Skin epidermis (tissue), 12 donors: ENCODE measurements at regions not wholly inside any gene's neighbourhood (a gene's known extent, or its start where the extent isn't known, plus 50 kb on each side); places are given as distances from the start of the nearest gene placed in this dataset.

Experiments used
- H3K27ac ChIP-seq, 21 experiments: fragments of 200-600 bp; sonication (generic) in 11 of 21; one replicate each; pipeline ENCODE4 v1.5.0; 2020; ENCODE audit warnings: mild to moderate bottlenecking in 3 of 21, inconsistent platforms in 2 of 21, moderate library complexity in 2 of 21
- H3K4me3 ChIP-seq, 7 experiments: fragments of 200-600 bp; sonication (generic) in 2 of 7; one replicate each; pipeline ENCODE4 v1.5.0; 2020; ENCODE audit warnings: inconsistent platforms in 2 of 7, mild to moderate bottlenecking in 2 of 7, moderate library complexity in 1 of 7

DNA sequence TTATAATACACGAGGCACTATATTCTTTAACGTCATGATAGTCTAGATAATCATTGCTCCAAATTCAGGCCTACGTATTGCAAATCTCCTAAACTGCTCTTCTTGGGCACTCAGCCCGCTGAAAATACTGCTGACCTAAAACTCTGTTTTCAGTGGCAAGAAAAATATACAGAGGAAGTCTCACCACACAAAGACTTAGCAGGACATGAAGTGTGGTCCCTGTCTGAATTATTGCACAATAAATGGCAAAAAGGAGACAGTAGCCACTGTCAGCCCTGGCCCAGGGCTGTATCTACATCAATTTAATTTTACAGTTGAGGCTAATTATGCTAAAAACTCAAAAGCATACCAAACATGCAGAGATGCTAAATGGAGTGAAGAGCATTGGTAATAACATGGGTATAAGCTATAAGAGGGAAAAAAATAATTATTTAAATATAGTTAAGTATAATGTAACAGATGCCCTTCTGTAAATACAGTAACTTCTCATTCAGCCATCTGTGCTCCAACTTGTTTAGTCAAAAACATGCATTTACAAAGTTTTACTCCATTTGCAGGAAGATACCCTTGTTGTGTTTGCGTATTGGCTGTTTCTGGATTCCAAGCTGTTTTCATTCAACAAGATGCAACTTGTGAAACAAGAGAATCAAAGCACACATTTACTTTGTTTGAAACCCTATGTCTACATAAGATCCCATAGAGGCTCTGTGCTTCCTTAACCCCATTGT, 800.0 kb upstream of the LUZP2 start:
- Histone ChIP-seq H3K27ac (no peak overlapping the region), H3K4me3 (no peak overlapping the region)

DNA sequence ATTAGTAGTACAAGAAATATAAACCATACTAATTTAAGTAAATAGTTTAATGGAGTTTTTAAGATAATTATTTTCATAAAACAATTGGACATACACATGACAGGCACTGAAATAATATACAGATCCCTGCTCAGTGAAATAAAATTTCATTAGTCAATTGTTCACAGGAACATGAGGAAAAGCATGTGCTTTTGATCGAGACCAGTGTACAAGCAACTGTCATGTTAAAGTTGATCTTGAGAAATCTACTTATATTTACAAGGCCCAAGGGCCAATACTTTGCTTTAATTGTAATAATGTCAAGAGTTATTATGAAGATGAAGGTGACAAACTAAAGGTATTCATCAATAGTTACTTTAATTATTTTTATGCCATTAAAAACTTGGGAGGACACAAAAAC, 792.7 kb upstream of the LUZP2 start:
- Histone ChIP-seq H3K4me3 (no peak overlapping the region), H3K27ac (no peak overlapping the region)

DNA sequence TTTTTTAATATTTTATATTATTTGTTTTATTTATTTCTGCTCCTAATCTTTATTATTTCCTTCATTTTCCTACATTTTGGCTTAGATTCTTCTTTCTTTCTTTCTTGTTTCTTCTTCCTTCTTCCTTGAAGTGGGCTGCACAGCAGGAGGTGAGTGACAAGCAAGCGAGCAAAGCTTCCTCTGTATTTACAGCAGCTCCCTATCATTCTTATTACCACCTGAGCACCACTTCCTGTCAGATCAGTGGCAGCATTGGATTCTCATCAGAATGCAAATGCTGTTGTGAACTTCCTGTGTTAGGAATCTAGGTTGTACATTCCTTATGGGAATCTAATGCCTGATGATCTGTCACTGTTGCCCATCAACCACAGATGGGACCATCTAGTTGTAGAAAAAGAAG, 784.9 kb upstream of the LUZP2 start:
- Histone ChIP-seq H3K4me3 (no peak overlapping the region), H3K27ac (no peak overlapping the region)

DNA sequence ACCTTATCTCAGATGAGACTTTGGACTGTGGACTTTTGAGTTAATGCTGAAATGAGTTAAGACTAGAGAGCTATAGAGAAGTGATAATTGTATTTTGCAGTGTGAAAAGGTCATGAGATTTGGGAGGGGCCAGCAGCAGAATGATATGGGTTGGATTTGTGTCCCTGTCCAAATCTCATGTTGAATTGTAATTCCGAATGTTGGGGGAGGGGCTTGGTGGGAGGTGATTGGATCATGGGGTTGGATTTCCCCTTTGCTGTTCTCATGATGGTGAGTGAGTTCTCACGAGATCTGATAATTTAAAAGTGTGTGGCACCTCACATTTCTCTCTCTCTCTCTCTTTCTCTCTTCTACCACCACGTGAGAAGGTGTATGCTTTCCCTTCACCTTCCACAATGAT, 777.8 kb upstream of the LUZP2 start:
- Histone ChIP-seq H3K4me3 (no peak overlapping the region), H3K27ac (no peak overlapping the region)

DNA sequence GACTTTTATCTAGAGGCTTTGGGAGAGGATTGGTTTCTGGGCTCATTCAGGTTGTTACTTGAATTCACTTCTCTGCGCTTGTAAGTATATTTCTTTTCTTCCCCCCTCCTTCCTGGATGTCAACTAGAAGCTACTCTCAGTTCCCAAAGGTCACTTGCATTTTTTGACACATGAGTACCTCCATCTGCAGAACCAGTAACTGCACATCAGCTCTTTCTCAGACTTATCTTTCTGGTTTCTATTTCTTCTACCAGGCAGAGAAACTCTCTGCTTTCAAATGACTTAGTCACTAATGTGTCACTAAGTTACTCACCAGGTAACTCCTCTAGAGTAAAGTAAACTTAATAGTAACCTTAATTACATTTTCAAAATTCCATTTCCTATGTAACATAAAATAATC, 773.0 kb upstream of the LUZP2 start:
- Histone ChIP-seq H3K4me3 (no peak overlapping the region), H3K27ac (no peak overlapping the region)

DNA sequence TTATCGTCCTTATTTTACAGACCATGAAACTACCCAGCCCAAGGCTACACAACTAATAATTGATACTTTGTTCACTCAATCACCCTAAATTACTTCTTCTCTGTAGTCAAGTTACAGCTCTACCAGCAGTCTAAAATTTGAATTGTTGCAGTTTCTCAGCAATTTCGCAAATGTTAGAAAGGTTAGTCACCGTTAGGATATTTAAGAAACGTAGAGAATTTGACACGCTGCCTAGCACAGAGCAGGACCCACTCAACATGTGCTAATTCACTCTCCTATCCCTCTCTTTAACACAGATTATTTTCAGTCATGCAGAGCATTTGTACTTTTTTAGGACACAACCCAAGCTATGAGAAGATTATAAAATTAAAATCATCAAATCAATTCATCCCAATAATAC, 771.1 kb upstream of the LUZP2 start:
- no peak overlapping the region for H3K27ac ChIP-seq
- H3K4me3 ChIP-seq: no peak overlapping the region

DNA sequence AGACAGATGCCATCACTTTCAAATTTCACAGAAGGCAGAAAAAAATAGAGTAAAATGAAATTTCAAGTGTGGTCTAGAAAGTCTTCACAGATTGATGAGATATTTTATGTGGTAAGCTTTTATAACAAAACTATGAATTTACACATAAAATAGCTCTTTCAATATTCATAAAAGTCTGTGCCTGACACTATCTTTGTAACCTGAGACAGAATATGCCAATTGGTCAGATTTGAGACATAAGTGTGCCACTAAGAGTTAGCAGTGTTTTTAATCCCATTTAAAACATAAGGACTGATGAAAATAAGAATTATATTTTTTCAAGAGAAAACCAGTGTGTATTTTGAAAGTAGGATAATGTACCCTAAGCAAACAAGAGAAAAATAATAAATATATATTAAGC, 769.5 kb upstream of the LUZP2 start:
- Histone ChIP-seq H3K4me3 (no peak overlapping the region), H3K27ac (no peak overlapping the region)

DNA sequence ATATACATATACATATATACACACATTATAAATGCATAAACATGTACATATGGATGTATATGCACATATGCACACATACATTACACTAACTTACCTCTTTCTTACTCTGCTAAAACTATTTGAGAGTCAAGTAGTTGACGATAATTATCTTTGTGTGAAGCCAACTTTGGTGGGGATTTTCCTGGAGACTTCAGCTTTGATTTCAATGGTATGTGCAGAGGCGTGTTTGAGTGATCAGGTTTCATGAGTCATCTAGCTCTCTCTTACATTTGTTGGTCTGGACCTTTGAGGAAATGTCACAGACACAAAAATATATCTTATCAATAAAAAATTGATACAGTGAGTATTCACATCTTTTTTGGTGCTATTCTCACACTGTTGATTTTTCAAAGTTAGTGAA, 769.1 kb upstream of the LUZP2 start:
- Histone ChIP-seq H3K27ac (no peak overlapping the region), H3K4me3 (no peak overlapping the region)

DNA sequence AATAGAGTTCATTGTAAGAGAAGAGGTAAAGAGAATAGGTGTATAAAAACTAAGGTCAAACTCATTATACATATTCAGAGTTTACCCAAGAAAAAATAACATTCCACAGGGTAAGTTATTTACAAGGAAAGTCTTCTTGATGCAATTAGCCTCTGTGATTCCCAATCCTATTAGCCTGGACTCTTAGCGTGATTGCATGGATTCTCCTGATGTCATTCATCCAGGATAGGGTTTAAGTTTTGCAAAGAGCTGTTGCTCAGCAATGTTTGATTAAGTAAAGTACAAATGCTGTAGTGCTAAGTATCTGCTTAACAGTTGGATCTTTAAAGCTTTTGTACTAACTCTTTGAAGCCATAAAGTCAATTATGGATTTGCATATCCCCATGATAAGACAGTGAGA, 767.8 kb upstream of the LUZP2 start:
- Histone ChIP-seq H3K4me3 (no peak overlapping the region), H3K27ac (no peak overlapping the region)

DNA sequence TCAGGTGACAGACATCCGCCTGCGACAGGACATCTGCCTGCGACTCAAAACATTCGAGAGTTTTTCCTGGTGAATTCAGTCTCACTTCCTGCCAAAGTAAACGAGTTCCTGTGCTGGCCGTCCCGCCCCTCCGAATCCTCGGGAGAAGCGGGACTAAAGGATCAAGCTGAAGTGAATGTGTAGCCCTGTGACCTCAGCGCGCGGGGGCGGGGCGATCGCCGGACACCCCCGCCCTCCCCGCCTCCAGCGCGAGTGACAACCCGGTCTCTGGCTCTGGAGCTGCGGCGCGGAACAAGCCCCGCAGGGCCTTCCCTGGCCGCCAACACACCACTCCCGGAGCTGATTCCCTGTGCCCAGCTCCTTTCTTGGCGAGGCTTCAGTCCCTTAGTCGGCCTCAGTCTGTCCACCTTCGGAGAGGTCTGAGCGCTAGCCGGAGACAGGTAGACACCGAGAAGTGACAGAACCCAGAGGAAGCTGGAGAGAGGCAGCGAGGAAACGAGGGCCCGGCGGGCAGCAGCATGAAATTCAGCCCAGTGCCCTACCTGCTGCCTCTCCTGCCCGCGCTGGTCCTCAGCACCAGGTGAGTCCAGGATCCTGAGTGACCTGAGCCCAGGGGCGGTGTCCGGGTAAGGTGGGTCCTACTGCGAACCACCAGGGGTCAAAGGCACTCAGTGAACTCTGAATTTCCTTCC, 766.4 kb upstream of the LUZP2 start:
- Histone ChIP-seq H3K4me3 (no peak overlapping the region), H3K27ac (no peak overlapping the region)

DNA sequence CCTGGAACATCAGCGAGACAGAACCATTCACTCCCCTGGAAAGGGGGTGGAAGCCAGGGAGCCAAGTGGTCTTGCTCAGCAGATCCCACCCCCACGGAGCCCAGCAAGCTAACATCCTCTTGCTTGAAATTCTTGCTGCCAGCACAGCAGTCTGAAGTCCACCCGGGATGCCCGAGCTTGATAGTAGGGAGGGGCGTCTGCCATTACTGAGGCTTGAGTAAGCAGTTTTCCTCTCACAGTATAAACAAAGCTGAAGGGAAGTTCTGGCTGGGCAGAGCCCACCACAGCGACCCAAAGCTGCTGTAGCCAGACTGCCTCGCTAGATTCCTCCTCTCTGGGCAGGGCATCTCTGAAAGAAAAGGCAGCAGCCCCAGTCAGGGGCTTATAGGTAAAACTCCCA, 764.8 kb upstream of the LUZP2 start:
- H3K27ac ChIP-seq: no peak overlapping the region

DNA sequence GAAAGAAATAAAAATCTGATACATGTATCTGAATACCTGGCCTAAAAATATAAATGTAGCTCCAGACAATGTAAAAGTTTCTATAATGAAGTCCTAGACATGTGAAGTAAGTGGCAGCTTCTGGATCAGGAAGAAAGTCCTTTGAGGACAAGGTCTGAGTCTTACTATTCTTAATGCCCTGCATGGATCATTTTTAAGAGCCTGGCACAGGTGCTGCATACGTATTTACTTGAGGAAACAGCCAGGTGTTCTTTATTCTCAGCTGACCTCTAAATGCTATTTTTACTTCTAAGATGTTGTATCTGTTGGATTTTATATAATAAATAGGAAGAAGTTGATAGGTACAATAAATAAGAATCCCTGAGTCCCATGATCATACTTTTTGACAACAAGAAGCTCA, 750.0 kb upstream of the LUZP2 start:
- Histone ChIP-seq H3K4me3 (no peak overlapping the region), H3K27ac (no peak overlapping the region)

More for the DNA sequence above, 764.8 kb upstream of the LUZP2 start:
- no peak overlapping the region for H3K4me3 ChIP-seq

DNA sequence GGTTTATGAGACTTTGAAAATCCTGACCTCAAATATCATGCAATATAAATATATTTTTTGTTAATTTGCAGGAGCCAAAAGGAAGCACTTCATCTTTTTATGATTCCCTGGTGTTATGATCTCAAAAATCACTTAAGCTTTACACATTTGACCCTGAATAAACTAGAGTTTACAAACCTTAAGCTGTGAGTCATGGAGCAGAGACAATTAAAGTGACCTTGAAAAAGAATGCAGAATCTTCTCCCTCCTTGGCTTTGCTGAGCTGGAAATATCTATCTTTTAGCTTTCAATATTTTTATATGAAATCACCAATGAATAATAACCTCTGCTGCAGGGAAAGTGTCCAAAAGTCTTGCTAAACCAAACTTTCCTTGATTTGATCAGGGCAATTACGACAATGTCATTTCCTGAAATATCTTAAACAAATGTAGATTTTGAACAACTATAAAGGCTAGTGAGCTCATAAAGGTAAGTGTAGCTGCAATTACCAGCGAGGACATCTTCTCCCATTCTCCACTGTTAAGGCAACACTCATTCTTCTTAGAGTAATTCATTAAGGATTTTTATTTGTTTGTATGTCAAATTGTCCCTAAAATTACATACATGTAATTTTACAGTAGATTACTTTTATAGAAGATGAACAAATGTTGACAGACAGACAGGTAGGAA, 747.0 kb upstream of the LUZP2 start:
- no peak overlapping the region for H3K27ac ChIP-seq
- no peak overlapping the region for H3K4me3 ChIP-seq

DNA sequence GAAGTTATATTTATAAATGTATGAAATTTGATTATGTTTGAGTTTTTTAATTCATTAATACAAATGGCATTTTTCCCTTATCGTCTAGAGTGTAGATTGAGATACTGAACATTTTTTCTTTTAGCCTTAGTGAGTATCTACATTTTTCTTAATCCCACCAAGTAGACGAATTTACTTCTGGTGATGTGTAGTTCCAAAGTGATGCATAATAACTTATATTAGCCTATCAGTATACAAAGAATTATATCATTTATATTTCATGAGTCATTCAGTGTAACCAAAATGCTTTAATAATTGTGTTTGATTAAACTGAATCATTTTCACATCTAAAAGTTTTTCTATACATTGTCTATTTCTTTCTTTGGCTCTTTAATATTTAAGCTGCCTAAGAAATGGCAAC, 745.6 kb upstream of the LUZP2 start:
- Histone ChIP-seq H3K4me3 (no peak overlapping the region), H3K27ac (no peak overlapping the region)

DNA sequence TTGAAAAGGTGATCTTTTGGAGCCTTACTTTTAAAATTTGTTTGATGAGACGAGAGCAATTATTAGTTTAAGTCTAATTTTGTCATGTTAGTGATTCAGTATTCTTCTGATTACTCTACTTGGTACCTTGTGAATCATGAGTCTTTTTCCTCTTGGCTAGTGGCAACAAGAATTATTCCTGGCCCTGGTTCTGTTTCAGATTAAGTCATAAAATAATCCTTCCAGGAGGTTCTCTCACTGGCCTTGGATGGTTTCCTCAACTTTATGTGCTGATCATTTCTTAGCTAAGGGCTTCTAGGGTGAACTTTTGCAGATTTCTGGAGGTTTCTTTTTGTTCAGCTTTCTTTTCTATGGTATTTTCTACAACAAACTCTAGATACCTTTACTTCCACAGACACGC, 741.8 kb upstream of the LUZP2 start:
- Histone ChIP-seq H3K27ac (no peak overlapping the region), H3K4me3 (no peak overlapping the region)

DNA sequence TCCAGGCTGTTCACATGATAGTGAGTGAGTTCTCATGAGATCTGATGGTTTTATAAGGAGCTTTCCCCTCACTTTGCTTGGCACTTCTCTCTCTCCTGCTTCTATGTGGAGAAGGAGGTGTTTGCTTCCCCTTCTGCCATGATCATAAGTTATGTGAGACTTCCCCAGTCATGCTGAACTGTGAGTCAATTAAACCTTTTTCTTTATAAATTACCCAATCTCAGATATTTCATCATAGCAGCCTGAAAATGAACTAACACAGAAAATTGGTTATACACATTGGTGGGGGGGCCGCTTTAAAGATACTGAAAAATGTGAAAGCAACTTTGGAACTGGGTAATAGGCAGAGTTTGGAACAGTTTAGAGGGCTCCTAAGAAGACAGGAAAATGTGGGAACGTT, 741.1 kb upstream of the LUZP2 start:
- Histone ChIP-seq H3K4me3 (no peak overlapping the region), H3K27ac (no peak overlapping the region)

DNA sequence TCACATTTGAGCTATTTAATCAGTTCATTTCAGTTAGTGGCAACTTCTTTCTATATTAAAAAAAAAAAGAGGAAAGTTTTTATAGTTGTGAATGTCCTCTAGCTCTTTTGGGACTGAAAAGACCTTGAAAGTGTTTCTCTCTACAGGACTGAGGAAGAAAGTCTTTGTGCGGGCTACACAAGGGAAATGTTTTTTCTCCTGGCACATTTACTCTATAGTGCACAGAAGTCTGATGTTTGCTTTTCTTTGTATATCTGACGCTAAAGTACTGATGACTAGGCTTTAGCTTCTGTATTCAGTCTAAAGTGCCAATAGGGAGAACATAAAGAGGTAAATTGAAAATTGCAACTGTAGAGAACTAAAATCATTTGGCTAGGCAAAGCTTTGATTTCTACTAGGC, 737.4 kb upstream of the LUZP2 start:
- H3K4me3 ChIP-seq: no peak overlapping the region

DNA sequence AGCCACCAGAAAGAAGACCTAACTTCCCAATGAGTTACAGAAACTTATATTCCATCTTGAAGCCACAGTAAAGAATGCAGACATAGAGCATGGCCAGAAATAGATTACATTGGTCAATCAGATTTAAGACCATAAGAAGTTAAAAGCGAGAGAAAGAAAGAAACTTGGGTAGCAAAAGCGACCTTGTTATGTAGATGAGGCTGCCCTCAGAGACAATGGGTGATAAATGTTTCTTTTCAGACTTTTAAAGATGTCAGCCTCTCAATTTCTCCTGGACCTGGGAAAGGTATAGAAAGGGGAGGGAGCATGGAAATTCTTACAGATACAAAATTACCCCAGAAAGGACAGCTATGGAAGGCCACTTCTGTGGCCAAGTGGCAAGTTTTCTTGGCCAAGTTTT, 732.6 kb upstream of the LUZP2 start:
- Histone ChIP-seq H3K27ac (no peak overlapping the region), H3K4me3 (no peak overlapping the region)

More for the DNA sequence above, 737.4 kb upstream of the LUZP2 start:
- no peak overlapping the region for H3K27ac ChIP-seq

DNA sequence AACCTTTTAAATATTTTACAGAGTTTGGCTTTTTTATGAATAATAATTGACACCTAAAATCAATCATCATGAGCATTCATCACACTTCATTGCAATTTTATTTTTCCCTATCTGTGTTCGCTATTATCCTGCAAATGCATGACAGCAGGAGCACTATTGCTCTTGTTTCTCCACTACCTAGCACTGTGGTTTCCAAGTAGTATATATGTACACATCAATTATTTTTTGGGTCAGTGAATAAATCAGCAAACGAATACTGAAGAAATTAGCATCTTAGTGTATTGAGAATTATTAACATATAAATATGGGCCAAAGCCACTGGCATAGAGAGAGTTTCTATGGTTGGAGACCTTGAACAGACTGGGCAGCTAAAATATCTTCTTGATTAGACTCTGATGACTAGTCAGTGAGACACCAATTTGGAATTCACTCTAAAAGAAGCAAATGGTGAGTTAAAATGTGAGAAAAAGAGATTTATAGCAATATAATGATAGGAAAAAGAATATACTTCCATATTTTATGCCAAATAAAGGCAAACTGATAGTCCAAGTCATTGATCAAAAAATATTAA, 731.1 kb upstream of the LUZP2 start:
- no peak overlapping the region for H3K27ac ChIP-seq
- H3K4me3 ChIP-seq: no peak overlapping the region

DNA sequence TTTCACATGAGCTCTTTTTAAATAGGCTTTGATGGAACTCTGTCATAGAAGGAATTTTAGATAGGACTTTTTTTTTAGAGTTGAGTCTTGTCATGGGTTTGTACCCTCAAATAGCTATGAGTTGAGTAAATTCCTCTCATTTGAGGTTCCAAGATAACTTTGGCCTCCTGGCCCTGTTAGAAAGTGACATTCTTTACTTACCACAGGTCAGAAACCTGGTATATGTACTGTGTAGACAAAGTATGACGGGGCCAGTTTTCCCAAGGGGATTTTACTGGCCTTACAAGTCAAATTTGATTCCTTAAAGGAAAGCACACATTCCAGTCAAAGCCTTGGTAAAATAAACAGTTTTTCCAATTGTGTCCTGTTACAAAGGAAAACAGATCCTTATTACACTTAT, 729.3 kb upstream of the LUZP2 start:
- H3K4me3 ChIP-seq: no peak overlapping the region
- H3K27ac ChIP-seq: no peak overlapping the region

DNA sequence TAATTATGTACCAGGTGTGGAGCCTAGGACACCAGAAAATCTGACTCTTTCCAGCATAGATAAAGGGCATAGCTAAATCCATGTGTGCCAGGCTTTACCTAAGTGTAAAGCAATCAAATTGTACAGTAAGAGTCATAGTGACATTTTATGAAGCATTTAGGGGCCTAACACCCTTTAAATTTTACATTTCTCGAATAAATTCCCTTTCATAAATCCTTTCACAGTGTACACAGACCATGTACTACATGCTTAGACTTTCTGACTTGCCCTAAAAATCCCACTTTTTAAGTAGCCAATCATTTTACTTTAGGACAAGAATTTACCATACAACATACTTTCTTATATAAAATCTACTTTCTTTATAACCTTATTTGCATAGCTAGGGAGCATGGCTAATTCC, 727.6 kb upstream of the LUZP2 start:
- Histone ChIP-seq H3K27ac (no peak overlapping the region), H3K4me3 (no peak overlapping the region)
